ENCODE measurements at regions not wholly inside any gene's neighbourhood (a gene's known extent, or its start where the extent isn't known, plus 50 kb on each side); places are given as distances from the start of the nearest gene placed in this dataset.
"Not testable (repeated sequence)": the region's sequence is repeated elsewhere in the genome, so short reads cannot be mapped to it uniquely, and the experiment has no call there.

GRCh38 chr2:4221845-4222244, 518.5 kb downstream of the DCDC2C start (continued):
- TF ChIP-seq WRNIP1 (IDR thresholded peaks at IDR 0.05; ENCODE audit: borderline replicate concordance, low read depth, low read length) (no peak), IKZF2 (IDR thresholded peaks at IDR 0.05) (no peak), GABPA (IDR thresholded peaks at IDR 0.05; ENCODE audit: low read depth) (no peak), MTA2 (IDR thresholded peaks at IDR 0.05; ENCODE audit: low read depth) (no peak), RAD21 (IDR thresholded peaks at IDR 0.05; ENCODE audit: insufficient read depth, low read depth, low read length) (no peak), USF1 (IDR thresholded peaks at IDR 0.05; ENCODE audit: borderline replicate concordance, extremely low read length, insufficient read depth, low read depth, low read length) (no peak), RCOR1 (conservative IDR thresholded peaks at IDR 0.05; ENCODE audit: low read depth, low read length) (no peak), MTA3 (IDR thresholded peaks at IDR 0.05; ENCODE audit: borderline replicate concordance, low read length) (no peak)

GRCh38 chr2:4244422-4244821, 541.0 kb downstream of the DCDC2C start:
- SMC1A ChIA-PET (ENCODE audit: uncharacterized antibody, unreplicated experiment); H3K27me3 ChIP-seq (replicated peaks in 1 of 2; ENCODE audit: control insufficient read depth in 2 of 2, insufficient read depth in 2 of 2, low read length in 1 of 2); intact Hi-C loops (cut with micrococcal nuclease; ENCODE audit: unreplicated experiment); H2AFZ ChIP-seq (ENCODE audit: control insufficient read depth, low read depth, low read length); DNase-seq (ENCODE audit: low read depth, low spot score); FAIRE-seq; H3K79me2 ChIP-seq (ENCODE audit: control insufficient read depth, insufficient read depth, low read length); in situ Hi-C loops (cut with MboI); H3K36me3 ChIP-seq (ENCODE audit: control insufficient read depth in 2 of 2, insufficient read depth in 2 of 2, low read length in 1 of 2); ATAC-seq; H3K4me2 ChIP-seq (ENCODE audit: control insufficient read depth, insufficient read depth); BruUV-seq (replicated peaks); H3K4me3 ChIP-seq; CTCF ChIA-PET; RAD21 ChIA-PET (ENCODE audit: unreplicated experiment); H3K9me3 ChIP-seq (replicated peaks; ENCODE audit: control insufficient read depth, insufficient read depth, low read length); H4K20me1 ChIP-seq (ENCODE audit: control insufficient read depth, insufficient read depth); H3K9ac ChIP-seq (ENCODE audit: control insufficient read depth, insufficient read depth, low read length); H3K4me1 ChIP-seq (ENCODE audit: control insufficient read depth, insufficient read depth, low read length); POLR2A ChIA-PET; H3K27ac ChIP-seq (ENCODE audit: control insufficient read depth, insufficient read depth): not testable (repeated sequence)
- 43% methylated on average over 9 of the region's 9 CpGs for WGBS (ENCODE audit: insufficient coverage, insufficient replicate concordance, low lambda C conversion rate, missing lambda C conversion rate)

Measured in GM12878 (cell line).